ENCODE measurements at regions not wholly inside any gene's neighbourhood (a gene's known extent, or its start where the extent isn't known, plus 50 kb on each side); places are given as distances from the start of the nearest gene placed in this dataset.

DNA sequence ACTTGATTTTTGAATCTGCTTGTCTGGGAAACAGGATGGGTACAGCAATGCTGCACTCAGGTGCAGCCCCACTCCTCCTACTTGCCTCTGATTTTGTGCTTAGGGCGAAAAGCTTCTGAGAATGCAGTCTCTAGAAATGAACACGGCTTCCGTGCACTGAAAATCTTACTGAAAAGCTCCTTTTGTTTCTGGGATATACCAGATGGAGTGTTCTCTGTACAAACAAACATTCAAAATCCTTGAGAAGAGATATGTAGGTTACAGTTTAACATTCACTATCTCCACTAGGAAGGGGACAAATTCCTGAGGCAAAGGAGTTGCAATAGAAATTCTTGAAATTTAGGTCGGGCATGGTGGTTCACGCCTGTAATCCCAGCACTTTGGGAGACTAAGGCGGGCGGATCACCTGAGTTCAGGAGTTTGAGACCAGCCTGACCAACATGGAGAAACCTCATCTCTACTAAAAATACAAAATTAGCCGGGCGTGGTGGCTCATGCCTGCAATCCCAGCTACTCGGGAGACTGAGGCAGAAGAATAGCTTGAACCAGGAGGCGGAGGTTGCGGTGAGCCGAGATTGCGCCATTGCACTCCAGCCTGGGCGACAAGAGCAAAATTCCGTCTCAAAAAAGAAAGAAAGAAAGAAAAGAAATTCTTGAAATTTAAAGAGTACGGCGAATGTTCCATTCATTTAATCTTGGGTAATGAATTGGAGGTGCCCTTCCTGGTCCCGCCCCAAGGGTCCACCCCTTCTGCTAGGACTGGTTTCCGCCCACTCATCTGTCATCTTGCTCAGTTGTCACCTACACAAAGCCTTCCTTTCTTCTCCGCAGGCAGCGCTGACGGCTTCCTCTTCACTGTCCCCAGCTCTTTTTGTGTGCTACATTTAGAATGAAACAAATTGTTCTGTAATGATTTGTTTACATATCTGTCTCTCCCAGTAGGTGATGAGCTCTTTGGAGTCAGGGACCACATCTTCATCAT, 92.4 kb downstream of the SOCS6 start:
- H3K36me3 Mint-ChIP-seq: no peaks in the 10 kb centered on the region
- CTCF ChIA-PET: no interaction called here
- H3K27ac Mint-ChIP-seq: no peak overlapping the region
- H3K27me3 Mint-ChIP-seq: no peaks in the 10 kb centered on the region
- H3K4me1 Mint-ChIP-seq: no peaks in the 10 kb centered on the region
- H3K4me3 Mint-ChIP-seq: no peak overlapping the region
- DNase-seq: no peak
- no peaks in the 10 kb centered on the region for H3K9me3 Mint-ChIP-seq
